Trophoblast cell (in vitro differentiated cells and primary cell): ENCODE measurements at regions not wholly inside any gene's neighbourhood (a gene's known extent, or its start where the extent isn't known, plus 50 kb on each side); places are given as distances from the start of the nearest gene placed in this dataset.

Experiments used
- DNase-seq, 2 donors: peaks; one replicate each; pipeline ENCODE4 v3.0.0-alpha.2; 2016
- H2AFZ ChIP-seq: 2 replicates; pipeline ENCODE4 v1.6.1; 2013; ENCODE audit warnings: low read length, moderate library complexity, mild to moderate bottlenecking; ENCODE audit not compliant: insufficient read depth, poor library complexity
- H2AK5ac ChIP-seq: 2 replicates; pipeline ENCODE4 v1.6.1; 2013; ENCODE audit warnings: mild to moderate bottlenecking, low read length
- H2BK120ac ChIP-seq: 2 replicates; pipeline ENCODE4 v1.6.1; 2013; ENCODE audit warnings: low read length, mild to moderate bottlenecking, moderate library complexity; ENCODE audit not compliant: insufficient read depth, poor library complexity
- H2BK12ac ChIP-seq: 2 replicates; pipeline ENCODE4 v1.6.1; 2013; ENCODE audit warnings: mild to moderate bottlenecking, low read length, moderate library complexity
- H2BK5ac ChIP-seq: 2 replicates; pipeline ENCODE4 v1.6.1; 2013; ENCODE audit warnings: low read length, low read depth, moderate library complexity, mild to moderate bottlenecking; ENCODE audit not compliant: poor library complexity
- H3K14ac ChIP-seq: 2 replicates; pipeline ENCODE4 v1.6.1; 2013; ENCODE audit warnings: mild to moderate bottlenecking, low read length
- H3K18ac ChIP-seq: 2 replicates; pipeline ENCODE4 v1.6.1; 2013; ENCODE audit warnings: mild to moderate bottlenecking, low read length
- H3K23ac ChIP-seq: 2 replicates; pipeline ENCODE4 v1.6.1; 2013; ENCODE audit warnings: low read length
- H3K27ac ChIP-seq: 2 replicates; pipeline ENCODE4 v1.5.1; 2013; ENCODE audit warnings: low read depth, mild to moderate bottlenecking, inconsistent platforms, low read length, moderate library complexity
- H3K27me3 ChIP-seq: 2 replicates; pipeline ENCODE4 v1.6.1; 2013; ENCODE audit warnings: inconsistent platforms, mild to moderate bottlenecking, low read length, moderate library complexity; ENCODE audit not compliant: insufficient read depth
- H3K36me3 ChIP-seq, 2 experiments: 1 replicate in 1 of 2; 2 replicates in 1 of 2; pipeline ENCODE4 v1.6.1; 2013; ENCODE audit warnings: low read length in 2 of 2, mild to moderate bottlenecking in 2 of 2, moderate library complexity in 1 of 2; ENCODE audit not compliant: insufficient read depth in 2 of 2, control insufficient read depth in 1 of 2
- H3K4ac ChIP-seq: 2 replicates; pipeline ENCODE4 v1.6.1; 2013; ENCODE audit warnings: low read depth, mild to moderate bottlenecking, low read length, moderate library complexity
- H3K4me1 ChIP-seq, 2 experiments: 1 replicate in 1 of 2; 2 replicates in 1 of 2; pipeline ENCODE4 v1.6.1; 2013; ENCODE audit warnings: low read length in 2 of 2, mild to moderate bottlenecking in 2 of 2, moderate library complexity in 1 of 2; ENCODE audit not compliant: insufficient read depth in 2 of 2, control insufficient read depth in 1 of 2
- H3K4me2 ChIP-seq: 2 replicates; pipeline ENCODE4 v1.6.1; 2013; ENCODE audit warnings: inconsistent platforms, mild to moderate bottlenecking, low read length, moderate library complexity
- H3K4me3 ChIP-seq: 2 replicates; pipeline ENCODE4 v1.5.1; 2013; ENCODE audit warnings: mild to moderate bottlenecking, low read depth, low read length, inconsistent platforms
- H3K79me1 ChIP-seq: one replicate; pipeline ENCODE4 v1.6.1; 2013; ENCODE audit warnings: low read length
- H3K79me2 ChIP-seq: 2 replicates; pipeline ENCODE4 v1.6.1; 2013; ENCODE audit warnings: low read length, mild to moderate bottlenecking; ENCODE audit not compliant: control insufficient read depth, insufficient read depth, poor library complexity
- H3K9ac ChIP-seq: 2 replicates; pipeline ENCODE4 v1.6.1; 2013; ENCODE audit warnings: mild to moderate bottlenecking, low read length
- H3K9me3 ChIP-seq: 2 replicates; pipeline ENCODE4 v1.6.1; 2013; ENCODE audit warnings: low read depth, mild to moderate bottlenecking, control low read depth, inconsistent platforms, low read length; ENCODE audit not compliant: insufficient read depth
- H4K12ac ChIP-seq: 2 replicates; pipeline ENCODE4 v1.6.1; 2013; ENCODE audit warnings: low read depth, mild to moderate bottlenecking, low read length, moderate library complexity
- H4K8ac ChIP-seq: 2 replicates; pipeline ENCODE4 v1.6.1; 2013; ENCODE audit warnings: low read depth, mild to moderate bottlenecking, low read length, moderate library complexity
- H4K91ac ChIP-seq: one replicate; pipeline ENCODE4 v1.6.1; 2013; ENCODE audit warnings: low read depth, mild to moderate bottlenecking, low read length, moderate library complexity
- WGBS: extraction: QIAGEN DNeasy Blood & Tissue Kit; methylation state at CpG from one replicate; pipeline ENCODE4 v1.1.7; 2013; ENCODE audit warnings: missing lambda C conversion rate; ENCODE audit not compliant: insufficient read length, insufficient coverage; ENCODE audit errors: extremely low coverage; 5-methylcytosine and 5-hydroxymethylcytosine counted together

- H3K14ac ChIP-seq = no peak overlapping the region
- no peak overlapping the region for H3K9ac ChIP-seq
- H4K12ac ChIP-seq = no peak overlapping the region
- no peaks in the 10 kb centered on the region for H3K79me2 ChIP-seq
- no peak overlapping the region for H3K18ac ChIP-seq
- no peak overlapping the region for H2BK12ac ChIP-seq
- no peaks in the 10 kb centered on the region for H3K79me1 ChIP-seq
- H3K23ac ChIP-seq = no peak overlapping the region
- H3K9me3 ChIP-seq = peaks cover 3% of the 10 kb centered on the region
- DNase-seq = no peak
- H2BK5ac ChIP-seq = no peak overlapping the region
- no peak overlapping the region for H4K8ac ChIP-seq
- H3K4ac ChIP-seq = no peak overlapping the region
- WGBS = no CpG with 5 or more reads among the region's 7 CpGs
- no peak overlapping the region for H2AK5ac ChIP-seq
- no peaks in the 10 kb centered on the region for H3K4me1 ChIP-seq
- no peak overlapping the region for H3K4me2 ChIP-seq
- H3K36me3 ChIP-seq = no peaks in the 10 kb centered on the region
- no peaks in the 10 kb centered on the region for H3K27me3 ChIP-seq
- no peak overlapping the region for H2AFZ ChIP-seq
- no peak overlapping the region for H2BK120ac ChIP-seq
- no peak overlapping the region for H4K91ac ChIP-seq
- H3K27ac ChIP-seq = no peak overlapping the region
- H3K4me3 ChIP-seq = no peak overlapping the region
Measured at GRCh38 chr10:123449234-123449962, 216.8 kb upstream of the GPR26 start.

DNA sequence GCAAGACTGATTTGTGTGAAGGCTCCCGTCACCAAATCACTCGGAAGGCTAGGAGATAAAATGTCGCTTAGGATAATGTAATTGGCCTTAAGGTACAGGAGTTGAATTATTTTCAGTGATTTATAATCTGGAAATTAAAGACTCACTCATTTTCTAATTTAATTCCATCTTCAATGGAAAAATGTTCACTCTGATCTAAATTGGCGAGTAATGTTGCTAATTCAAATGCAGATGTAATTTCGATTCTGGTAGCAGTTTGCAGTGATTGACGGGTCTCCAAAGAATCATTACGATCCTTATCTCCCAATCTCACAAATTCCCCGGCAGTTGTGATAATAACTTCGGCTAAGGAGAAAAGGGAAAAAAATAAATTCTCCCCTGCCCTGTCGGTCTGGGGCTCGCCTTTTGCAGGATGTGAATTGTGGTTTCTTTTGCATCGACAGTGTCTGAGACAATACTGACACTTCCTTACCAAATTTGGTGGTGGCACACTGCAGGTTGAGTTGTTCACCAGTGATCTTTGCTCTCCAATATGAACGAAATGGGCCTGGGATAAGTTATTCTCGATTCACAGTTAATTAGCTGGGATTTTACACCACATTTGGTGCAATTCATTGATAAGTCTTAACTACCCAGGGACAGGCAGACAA lies 215.1 kb upstream of the GPR26 start:
- Histone ChIP-seq H2BK5ac (no peak overlapping the region), H3K14ac (no peak overlapping the region), H3K4ac (no peak overlapping the region), H3K27ac (no peak overlapping the region), H3K4me2 (no peak overlapping the region), H2BK12ac (no peak overlapping the region), H3K79me1 (no peaks in the 10 kb centered on the region), H3K27me3 (no peaks in the 10 kb centered on the region), H3K18ac (no peak overlapping the region), H3K36me3 (no peaks in the 10 kb centered on the region), H3K4me3 (no peak overlapping the region), H3K9ac (no peak overlapping the region), H3K4me1 (no peaks in the 10 kb centered on the region), H2BK120ac (no peak overlapping the region), H3K9me3 (peaks cover 1% of the 10 kb centered on the region), H4K12ac (no peak overlapping the region), H4K8ac (no peak overlapping the region), H2AK5ac (no peak overlapping the region), H4K91ac (no peak overlapping the region), H3K23ac (no peak overlapping the region), H2AFZ (no peak overlapping the region), H3K79me2 (no peaks in the 10 kb centered on the region)
- no CpG with 5 or more reads among the region's 14 CpGs for WGBS
- no peak for DNase-seq

DNA sequence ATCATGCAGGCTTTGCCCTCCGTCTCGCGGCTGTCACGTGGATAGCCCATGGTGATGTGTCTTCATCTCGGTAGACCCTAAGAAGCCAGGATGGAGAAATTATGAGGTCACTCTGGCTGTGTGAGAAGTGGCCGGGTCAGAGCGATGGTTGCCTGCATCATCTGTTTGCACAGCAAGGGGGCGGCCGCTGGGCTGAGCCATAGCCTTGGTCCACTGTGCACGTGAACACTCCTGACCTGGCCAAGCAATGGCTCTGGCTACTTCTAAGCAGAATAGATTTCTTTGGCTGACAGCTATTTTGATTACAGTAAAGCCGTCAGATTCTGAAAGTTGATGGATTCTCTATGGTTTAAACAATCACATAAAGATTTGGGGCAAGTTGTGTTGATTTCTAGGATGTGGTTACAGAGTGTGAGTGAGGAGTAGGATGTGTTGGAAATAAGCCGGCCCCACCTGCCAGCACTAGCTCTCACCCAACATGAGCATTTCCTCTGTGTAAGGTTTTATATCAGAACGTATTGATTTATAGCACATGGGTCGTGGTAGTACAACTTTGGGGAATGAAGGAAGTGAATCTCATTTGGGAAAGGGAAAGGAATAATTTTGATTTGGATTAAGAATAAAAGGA lies 214.4 kb upstream of the GPR26 start:
- Histone ChIP-seq H4K91ac (no peak overlapping the region), H3K4me2 (no peak overlapping the region), H3K4ac (no peak overlapping the region), H3K23ac (no peak overlapping the region), H2AFZ (no peak overlapping the region), H3K4me3 (no peak overlapping the region), H3K36me3 (no peaks in the 10 kb centered on the region), H3K9ac (no peak overlapping the region), H3K14ac (no peak overlapping the region), H3K79me1 (no peaks in the 10 kb centered on the region), H3K9me3 (peaks cover 1% of the 10 kb centered on the region), H3K27me3 (no peaks in the 10 kb centered on the region), H4K12ac (no peak overlapping the region), H2BK12ac (no peak overlapping the region), H3K4me1 (no peaks in the 10 kb centered on the region), H2BK5ac (no peak overlapping the region), H3K79me2 (no peaks in the 10 kb centered on the region), H2AK5ac (no peak overlapping the region), H2BK120ac (no peak overlapping the region), H4K8ac (no peak overlapping the region), H3K27ac (no peak overlapping the region), H3K18ac (no peak overlapping the region)
- no CpG with 5 or more reads among the region's 14 CpGs for WGBS
- peak in 1 of 2 donors; percentile 5 for DNase-seq

GRCh38 chr10:123454987-123455386 lies 211.2 kb upstream of the GPR26 start:
- no peak overlapping the region for H3K27ac ChIP-seq
- H4K12ac ChIP-seq = no peak overlapping the region
- H4K91ac ChIP-seq = no peak overlapping the region
- no peaks in the 10 kb centered on the region for H3K36me3 ChIP-seq
- DNase-seq = no peak
- no peak overlapping the region for H3K23ac ChIP-seq
- H3K14ac ChIP-seq = no peak overlapping the region
- no peak overlapping the region for H2AFZ ChIP-seq
- H2BK120ac ChIP-seq = no peak overlapping the region
- no peaks in the 10 kb centered on the region for H3K9me3 ChIP-seq
- H3K4me2 ChIP-seq = no peak overlapping the region
- no peaks in the 10 kb centered on the region for H3K27me3 ChIP-seq
- no peak overlapping the region for H3K9ac ChIP-seq
- H2AK5ac ChIP-seq = no peak overlapping the region
- H2BK12ac ChIP-seq = no peak overlapping the region
- H3K79me1 ChIP-seq = no peaks in the 10 kb centered on the region
- H4K8ac ChIP-seq = no peak overlapping the region
- H2BK5ac ChIP-seq = no peak overlapping the region
- H3K79me2 ChIP-seq = no peaks in the 10 kb centered on the region
- no peak overlapping the region for H3K18ac ChIP-seq
- H3K4me3 ChIP-seq = no peak overlapping the region
- no peak overlapping the region for H3K4ac ChIP-seq
- no peaks in the 10 kb centered on the region for H3K4me1 ChIP-seq
- WGBS = no CpG with 5 or more reads among the region's 4 CpGs
